ENCODE measurements at regions not wholly inside any gene's neighbourhood (a gene's known extent, or its start where the extent isn't known, plus 50 kb on each side); places are given as distances from the start of the nearest gene placed in this dataset.

DNA sequence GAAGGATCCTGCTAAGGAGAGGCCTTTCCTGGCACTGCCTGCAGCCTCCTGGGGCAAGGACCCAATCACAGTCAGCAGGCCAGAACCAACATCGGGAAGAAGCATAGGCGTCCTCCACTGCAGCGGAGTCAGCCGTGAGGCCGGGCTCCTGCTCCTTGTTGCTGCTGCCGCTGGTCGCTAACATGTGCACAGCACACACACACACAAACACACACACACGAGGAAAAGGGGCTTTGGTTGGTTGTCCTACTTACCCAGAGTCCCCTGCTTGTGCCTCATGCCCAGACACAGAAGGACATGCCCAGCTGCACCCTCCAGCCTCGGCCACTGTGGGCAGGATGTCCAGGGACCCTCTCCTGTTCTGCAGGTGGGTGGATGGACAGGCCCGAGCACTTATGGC, 209.4 kb downstream of the GLI2 start:
- TF ChIP-seq, protein P1, sequence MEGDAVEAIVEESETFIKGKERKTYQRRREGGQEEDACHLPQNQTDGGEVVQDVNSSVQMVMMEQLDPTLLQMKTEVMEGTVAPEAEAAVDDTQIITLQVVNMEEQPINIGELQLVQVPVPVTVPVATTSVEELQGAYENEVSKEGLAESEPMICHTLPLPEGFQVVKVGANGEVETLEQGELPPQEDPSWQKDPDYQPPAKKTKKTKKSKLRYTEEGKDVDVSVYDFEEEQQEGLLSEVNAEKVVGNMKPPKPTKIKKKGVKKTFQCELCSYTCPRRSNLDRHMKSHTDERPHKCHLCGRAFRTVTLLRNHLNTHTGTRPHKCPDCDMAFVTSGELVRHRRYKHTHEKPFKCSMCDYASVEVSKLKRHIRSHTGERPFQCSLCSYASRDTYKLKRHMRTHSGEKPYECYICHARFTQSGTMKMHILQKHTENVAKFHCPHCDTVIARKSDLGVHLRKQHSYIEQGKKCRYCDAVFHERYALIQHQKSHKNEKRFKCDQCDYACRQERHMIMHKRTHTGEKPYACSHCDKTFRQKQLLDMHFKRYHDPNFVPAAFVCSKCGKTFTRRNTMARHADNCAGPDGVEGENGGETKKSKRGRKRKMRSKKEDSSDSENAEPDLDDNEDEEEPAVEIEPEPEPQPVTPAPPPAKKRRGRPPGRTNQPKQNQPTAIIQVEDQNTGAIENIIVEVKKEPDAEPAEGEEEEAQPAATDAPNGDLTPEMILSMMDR (IDR thresholded peaks at IDR 0.05; ENCODE audit: insufficient read depth, low read depth, low read length), result no peak
- no peak for TF ChIP-seq EZH2 (IDR thresholded peaks at IDR 0.05; ENCODE audit: insufficient read depth, low read length)
